Dermis blood vessel endothelial cell (primary cell): ENCODE measurements at regions not wholly inside any gene's neighbourhood (a gene's known extent, or its start where the extent isn't known, plus 50 kb on each side); places are given as distances from the start of the nearest gene placed in this dataset.

Experiments used
- DNase-seq: peaks from one replicate; pipeline ENCODE4 v3.0.0; 2010

DNA sequence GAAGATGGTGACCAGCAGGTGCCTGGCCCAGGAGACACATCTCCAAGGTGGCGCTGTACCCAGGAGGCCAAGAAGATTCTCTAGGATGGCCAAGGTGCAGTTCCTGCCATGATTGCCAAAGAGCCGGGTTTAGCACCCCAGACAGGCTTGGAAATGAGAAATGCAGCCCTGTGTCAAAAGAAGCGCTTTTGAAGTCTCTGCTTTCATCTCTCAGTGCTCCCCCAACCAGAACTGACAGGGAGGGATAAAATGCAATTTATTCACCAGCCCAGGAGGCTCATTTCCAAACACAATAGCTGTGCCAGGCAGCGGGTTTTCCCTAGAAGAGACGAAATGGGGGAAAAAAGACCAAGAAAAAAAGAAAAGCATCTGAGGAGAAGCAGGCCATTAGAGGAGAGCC is 195.9 kb upstream of the NCAM1 start:
- DNase-seq: no peak

DNA sequence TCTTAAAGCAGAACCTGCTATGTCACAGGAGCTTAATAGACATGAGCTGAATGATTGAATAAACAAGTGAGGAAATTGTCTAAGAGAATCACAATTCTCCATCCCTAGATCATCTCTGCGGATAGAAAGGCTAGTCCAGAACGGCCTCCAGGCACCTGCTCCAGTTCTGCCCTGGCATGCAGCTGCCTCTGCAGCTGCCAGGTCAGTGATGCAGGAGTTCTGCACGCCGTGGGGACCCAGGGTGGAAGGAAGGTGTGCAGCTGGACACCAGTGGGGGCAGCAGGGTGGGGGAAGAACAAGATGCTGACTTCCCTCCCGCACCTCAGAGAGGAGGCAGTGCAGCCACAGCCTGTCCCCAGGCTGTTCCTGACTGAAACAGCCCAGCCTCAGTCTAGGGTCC is 192.1 kb upstream of the NCAM1 start:
- DNase-seq: no peak

DNA sequence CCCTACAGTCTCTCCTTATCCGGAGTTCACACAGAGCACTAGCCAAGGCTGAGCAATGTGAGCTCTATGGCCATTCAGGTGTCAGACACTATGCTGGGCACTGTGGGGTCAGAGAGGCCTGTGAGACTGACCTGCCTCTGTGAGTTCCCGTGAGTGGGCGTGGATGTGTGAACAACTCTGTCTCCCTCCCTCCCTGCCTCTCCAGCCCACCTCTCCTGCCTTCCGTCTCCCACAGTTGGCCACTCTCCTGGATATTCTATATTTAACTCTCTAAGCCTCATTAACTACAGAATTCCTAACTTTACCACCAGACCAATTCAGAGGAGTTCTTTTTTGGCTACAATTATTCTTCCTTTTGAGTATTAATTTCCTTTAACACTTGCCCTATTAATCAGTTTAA is 191.6 kb upstream of the NCAM1 start:
- DNase-seq: no peak

DNA sequence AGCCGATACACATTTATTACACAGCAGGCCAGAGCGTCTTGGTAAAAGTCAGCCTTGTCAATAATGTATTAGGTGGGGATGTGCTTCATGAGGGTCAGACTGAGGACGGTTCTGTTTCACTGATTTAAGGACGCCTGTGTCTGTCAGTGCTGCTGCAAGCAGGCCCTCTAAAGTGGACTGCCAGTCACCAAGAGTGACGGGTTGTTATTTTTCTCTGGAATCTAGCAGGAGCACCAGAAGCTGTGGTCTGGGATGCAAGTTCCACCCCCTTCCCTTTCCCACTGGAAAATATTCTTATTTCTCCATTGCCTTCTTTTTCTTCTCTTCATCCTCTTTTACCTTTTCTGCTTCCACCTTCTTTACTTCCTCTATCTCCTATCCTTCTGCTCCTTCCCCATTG is 191.2 kb upstream of the NCAM1 start:
- DNase-seq: no peak

DNA sequence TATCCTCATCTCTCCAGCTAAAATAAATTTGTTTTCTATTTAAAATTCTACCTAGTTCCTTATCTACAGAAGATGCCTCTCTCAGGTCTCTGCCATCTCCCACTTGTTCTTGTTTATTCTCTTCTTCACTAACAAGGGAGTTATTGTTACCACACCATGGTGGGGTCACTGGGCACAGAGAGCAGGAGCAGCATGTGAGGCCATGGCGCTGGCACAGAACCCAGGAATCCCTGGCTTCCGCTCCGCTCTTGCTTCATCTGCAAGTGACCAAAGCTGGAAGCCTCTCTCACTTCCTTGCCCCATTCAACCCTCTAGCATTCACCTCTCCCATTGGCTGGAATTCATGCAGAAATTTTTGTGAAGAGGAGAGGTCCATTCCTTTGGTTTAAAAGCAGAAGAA is 190.7 kb upstream of the NCAM1 start:
- DNase-seq: no peak

DNA sequence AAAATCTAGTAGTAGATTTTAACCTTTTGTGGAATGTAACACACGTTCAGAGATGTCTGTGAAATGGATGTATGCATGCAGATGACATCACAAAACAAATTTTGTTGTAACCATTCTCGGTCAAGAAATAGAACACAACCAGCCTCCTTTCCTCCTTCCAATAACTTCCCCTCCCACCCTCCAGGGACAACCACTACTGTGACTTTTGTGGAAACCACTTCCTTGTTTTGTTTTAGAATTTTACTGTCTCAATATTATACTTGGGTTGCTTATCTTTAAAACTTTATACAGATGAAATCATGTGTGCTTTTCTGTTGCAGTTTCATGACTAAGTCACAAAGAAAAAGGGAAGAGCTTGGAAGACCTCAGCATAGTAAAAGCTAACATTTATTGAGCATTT is 189.4 kb upstream of the NCAM1 start:
- no peak for DNase-seq

DNA sequence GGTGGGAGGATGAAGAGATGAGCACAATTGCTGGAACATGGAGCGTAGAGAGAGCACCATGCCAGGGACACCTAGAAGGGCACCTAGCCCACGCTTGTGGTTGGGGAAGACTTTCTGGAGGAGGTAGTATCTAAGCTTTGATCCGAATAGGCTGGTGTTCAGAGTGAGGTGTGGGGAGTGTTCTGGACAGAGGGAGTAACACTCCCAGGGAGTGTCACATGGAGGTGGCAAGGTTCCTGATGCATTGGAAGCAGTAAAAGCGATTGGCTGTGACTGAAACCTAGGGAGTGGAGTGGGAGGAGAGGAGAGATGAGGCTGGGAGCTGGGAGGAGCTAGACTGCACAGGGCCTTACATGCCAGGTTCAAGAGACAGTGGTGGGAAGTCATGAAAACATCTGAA is 188.0 kb upstream of the NCAM1 start:
- no peak for DNase-seq

DNA sequence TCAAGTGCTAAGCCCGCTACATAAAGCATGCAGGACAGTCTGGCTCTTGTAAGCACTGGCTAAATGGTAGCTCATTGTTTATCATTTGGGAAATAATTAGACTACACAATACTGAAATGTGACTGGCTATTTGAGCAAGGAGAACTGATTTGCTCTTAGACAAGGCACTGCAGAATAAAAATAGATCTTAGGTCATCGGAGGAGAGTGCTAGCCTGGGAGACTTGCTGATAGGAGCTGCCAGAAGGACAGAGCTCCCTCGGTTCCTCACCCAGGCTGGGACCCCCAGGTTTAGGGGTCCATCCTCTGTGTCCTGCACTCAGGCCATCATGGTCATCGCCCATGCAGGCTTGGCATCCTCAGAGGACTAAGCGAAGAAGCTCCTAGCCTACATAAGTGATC is 184.4 kb upstream of the NCAM1 start:
- DNase-seq: no peak

DNA sequence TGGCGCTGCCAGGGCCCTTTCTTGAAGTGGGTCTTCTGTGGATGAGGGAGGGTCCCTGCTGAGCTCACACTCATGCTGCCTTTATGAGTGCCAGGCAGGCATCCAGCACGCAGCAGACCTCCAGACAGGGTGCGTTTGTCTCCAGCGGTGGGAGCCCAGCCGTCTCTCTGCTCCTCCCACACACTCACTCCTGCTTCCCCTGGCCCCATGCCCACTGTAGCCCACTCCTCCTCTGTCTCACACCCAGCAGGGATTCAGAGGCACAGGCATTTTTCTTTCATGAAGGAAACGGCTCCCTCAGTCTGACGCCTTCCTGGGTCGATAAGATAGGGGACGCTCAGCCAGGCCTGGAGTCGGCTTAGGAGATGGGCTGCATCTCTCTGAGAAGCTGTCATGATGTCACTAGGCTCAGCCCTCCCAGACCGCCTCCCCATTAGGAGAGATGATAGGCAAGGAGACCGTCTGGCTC is 183.9 kb upstream of the NCAM1 start:
- DNase-seq: no peak

DNA sequence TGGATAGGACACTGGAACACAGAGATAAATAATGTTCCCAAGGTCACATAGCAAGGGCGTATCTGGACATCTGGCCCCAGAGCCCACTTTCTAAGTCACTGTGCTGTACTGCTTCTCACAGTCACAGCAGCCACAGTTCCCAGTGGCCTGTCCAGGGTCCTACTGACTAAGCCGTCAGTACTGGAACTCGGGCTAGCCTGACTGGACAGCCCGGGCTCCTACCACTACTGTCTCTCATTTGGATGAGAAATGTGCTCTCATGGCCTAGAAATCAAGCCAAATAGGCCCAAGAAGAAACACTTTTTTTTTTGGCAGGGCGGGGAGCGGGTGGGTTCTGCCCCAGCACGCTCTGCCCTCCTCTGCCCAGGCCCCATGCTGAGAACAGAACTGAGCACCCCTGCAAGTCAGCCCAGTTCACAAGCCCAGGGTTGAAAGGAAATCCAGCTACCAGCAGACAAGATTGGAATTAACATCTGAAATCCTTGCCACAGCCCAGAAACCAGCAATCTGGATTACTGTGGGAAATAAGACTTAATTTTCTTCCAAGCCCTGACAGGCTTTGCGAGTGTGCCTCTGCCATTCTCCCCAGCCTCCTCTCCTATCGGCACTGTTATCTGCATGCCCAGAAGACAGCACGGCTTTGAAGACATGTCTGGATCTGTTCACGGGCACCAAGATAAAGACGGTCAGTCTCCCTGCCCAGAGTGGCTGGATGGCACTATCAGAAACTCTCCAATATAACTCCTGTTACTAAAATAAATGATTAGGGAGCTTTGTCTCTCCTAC is 182.9 kb upstream of the NCAM1 start:
- DNase-seq: no peak

DNA sequence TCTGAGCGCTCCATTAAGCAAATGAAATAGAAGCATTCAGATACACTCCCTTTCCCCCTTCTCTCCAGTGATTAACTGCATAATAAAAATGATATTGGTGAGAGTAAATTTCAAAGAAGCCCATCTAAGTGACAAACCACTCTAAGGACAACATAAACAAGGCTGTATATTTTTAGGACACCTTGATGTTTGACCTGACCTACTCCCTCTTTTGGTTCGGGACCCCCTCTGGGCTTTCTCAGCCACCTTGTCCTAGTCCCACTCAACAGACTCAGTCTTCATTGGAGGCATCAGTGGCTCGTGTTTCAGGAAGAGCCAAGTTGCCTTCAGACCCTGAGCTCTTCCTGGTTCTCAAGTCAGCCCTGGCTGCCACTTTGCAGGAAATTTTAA is 182.3 kb upstream of the NCAM1 start:
- DNase-seq: no peak

DNA sequence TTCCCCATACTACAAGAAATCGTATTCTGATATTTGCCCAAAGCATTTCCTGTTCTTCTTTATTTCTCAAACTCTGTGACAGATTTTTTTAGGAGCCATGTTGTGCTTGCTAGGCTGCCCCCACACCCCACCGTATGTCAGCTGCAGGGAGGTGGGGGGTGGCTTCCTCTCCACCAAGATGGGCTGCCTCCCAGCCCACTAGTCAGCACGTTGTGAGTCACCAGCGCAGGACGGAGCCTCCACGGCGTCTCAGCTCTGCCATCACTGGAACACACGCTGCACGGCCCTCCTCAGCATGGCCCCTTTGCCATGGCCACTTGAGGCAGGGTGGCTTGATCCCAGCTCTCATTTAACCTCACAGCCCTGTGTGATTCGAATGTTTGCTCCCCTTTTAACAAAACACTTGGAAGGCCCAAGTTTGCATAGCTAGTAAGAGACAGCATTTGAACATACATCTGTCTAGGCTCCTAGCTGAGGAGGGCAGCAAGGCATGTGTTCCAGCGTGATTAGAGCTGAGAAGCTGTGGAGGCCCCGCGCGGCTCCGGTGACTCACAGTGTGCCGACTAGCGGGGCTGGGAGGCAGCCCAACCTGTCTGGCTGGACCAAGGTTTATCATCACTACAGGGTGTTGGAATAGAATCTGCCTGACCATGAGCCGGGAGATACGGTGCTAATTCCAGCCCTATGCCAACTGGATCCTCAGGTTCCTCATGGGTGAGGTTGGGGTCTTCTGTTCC is 180.7 kb upstream of the NCAM1 start:
- no peak for DNase-seq

DNA sequence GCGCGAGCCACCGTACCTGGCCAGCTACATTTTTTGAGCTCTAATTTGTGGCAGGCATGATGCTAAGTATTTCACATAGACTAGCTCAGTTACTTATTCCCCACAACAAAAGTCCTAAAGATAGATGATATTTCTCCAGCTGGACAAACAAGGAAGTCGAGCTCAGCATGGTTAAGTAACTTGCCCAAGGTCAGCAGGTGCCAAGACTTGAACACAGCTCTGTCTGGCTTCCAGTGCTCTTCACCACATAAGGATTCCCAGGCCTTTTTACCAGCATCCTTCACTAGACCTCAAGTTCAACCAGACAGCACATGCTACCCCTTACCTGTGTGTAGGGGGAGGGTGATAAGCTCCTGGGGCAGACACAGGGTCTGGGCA is 177.3 kb upstream of the NCAM1 start:
- no peak for DNase-seq

DNA sequence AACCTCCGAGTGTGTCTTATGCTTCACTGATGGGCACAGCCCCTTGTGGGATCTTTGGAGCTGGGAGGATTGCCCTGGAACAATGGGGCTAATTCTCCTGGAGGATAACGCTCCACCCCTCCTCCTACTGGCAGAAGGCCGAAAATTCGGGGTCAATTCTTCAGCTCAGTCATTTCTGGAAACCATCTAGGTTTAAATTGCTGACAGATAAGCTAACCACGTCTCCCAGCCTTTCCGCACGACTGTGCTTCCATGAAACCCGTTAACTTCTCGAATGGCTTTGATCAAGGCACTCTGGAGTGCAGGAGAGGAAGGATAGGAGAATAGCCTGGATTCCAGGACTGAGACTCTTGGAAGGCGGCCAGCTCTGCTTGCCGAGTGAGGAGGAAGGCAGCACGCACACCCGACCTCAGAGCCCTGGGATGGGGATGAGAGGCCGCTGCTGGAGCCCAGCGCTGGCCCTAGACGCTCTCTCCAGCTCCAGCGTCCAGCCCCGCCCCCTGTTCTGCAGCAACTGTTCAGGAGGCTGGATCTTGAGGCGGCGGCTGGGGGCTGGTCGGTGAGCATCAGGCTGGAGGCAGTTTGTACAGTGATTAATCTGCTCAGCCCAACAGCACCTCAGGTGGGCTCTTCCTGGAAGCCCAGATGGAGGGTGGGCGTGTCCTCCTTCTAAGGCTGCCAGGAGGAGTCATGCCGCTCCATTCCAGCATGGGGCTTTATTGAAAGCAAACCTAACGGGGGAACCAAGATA is 176.7 kb upstream of the NCAM1 start:
- DNase-seq: no peak

DNA sequence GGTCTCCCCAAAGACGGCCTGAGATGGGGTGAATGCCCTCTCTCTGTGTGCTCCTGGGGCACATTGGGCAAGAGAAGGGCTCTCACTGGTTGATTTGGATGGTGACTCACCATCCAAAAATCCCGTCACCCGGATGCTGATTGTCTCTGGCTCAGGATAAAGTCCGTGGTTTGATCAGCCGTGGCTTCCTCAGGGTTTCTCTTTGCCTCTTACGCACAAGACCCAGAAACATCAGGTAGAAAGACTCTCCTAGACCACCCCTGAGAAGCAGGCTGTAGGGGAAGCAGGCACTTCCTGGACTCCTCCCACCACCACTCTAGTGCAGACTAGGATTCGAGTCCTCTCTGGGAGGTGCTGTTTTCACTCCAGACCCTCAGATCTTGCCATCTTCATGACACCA is 176.1 kb upstream of the NCAM1 start:
- DNase-seq: no peak

DNA sequence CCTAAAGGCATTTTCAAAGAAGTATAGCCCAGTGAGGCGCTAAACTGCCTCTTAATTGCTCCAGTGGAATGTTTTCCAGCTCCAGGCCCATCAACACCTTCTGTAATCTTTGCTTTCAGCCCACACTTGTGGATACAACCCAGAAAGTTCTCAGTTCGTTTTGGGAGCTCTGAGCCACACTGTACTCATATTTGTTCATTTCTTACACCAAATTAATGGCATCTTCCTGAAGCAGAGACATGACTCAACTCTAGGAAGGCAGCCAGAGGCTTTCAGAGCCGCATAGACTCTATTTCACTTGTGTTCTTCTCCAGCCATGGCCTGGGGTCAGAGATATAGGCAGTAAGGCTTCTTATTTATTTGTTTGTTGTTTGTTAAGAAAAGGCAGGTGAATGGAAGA is 175.5 kb upstream of the NCAM1 start:
- no peak for DNase-seq

DNA sequence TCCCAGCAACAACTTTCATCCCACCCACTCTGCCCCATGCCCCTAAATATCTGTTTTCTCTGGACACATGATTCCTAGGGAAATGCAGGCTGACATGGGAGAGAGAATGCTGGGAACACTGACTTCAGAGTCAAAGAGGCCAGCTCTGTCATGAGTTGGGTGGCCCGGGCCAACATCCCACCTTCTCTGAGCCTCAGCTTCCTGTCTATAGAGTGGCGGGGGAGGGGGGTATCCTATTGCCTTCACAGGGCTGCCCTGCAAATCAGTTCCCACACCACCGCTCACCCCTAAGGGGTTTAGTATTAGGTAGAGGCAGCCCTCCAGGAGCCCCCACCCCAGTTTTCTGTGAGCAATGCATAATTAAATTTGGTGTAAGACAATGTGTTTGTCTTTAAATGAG is 175.0 kb upstream of the NCAM1 start:
- DNase-seq: no peak

DNA sequence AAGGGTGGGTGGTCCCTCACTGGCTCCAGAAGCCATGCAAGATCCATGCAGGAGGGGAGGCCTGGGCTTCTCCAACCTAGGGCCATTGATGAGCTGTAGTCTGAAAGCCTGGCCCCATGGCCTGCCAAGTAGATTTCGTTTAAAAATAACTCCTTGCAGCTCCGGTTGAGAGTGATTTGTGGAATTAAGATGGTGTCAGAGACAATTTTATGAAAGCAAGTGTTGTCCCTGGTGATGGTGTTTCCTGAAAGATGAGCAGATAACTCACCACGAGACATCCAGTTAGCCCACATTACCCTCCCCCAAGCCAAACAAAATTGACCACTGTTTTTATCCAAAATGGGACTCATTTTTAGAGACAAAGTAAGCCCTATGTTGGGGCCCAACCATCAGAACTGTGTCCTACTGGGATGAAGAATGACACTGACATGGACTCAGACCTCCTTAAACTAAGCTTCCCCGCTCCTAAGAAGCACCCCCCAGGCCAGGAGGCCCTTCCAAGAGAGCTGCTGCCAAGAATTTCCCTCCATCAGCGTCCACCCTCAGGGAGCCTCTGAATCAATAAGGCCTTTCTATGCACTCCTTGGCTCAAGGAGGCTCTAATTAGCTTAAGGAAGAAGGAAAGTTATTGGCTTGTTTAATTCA is 174.2 kb upstream of the NCAM1 start:
- DNase-seq: no peak

DNA sequence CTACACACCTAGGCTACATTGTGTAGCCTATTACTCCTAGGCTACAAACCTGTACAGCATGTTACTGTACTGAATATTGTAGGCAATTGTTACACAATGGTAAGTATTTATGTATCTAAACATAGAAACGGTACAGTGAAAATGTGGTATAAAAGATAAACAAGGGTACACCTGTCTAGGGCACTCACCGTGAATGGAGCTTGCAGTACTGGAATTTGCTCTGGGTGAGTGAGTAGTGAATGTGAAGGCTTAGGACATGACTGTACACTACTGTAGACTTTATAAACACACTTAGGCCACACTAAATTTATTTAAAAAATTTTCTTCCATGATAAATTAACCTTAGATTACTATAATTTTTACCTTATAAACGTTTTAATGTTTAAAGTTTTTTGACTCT is 171.7 kb upstream of the NCAM1 start:
- DNase-seq: no peak

DNA sequence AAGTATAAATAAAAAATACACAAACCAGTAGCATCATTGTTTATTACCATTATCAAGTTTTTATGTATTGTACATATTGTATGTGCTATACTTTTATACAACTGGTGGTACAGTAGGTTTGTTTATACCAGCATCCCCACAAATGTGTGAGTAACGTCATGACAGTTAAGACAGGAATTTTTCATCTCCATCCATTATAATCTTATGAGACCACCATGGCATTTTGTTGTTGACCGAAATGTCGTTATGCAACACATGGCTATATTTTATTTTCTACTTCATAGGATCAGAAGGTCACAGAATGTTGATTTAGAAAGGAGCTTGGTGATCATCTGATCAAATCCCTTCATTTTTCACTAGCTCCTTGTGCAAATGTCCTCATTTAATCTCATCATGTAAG is 170.9 kb upstream of the NCAM1 start:
- no peak for DNase-seq

DNA sequence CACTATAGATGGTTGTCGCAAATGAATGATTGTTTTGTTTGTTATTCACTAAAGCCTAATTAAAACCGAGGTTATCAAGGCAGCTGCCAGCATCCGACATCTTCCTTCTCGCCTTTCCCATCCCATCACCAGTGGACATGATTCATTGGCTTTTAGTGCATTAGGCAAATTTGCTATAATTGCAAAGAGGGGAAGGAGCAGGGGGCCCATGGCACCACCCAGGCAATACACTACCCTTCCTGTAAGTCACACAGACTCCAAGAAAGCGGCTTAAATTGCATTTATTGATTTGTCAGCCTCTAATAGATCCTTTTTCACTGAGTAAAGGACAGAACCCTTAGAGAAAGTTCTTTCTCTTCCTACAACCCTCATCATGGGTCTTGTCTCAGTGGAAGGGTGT is 169.2 kb upstream of the NCAM1 start:
- no peak for DNase-seq

DNA sequence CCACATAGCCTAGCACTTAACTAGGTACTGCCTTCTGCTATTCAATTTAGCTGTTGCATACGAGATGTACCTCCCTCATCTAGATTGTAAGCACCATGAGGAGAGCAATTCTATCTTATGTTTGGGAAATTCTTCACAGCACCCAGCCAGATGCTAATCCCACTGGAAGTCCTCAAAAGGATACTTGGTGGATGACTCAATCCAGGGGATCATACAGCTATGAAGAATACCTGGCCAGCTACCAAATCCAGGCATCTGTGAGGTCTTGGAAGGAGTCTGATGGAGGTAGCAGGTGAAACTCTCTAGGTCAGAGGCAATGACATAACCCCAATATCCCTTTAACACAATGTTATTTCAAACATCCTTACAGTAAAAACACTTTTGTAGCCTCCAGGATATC is 167.8 kb upstream of the NCAM1 start:
- no peak for DNase-seq

DNA sequence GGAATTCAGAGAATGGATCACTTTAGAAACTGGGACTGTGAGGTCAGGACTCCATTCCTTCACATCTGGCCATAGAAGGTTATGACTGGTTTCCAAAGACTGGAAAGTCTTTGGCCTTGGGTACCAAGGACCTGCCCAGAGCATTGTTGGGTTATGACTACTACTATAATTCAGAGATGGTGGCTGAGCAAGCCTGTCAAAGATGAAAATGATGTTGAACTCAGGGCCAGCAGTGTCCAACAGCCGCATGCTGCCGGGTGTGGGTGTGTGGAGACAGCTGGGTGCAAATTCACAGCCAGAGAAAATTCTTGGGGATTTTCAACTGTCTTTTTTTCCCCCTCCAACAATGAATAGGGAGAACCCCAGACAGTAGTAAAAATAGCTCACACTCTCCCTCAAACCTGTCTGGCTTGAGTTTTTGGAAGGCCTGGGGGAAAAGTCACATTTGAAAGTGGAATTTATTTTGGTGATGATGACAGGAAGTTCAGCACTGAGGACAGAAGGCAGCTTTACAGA is 166.8 kb upstream of the NCAM1 start:
- DNase-seq: no peak
